GM12873 (cell line): ENCODE measurements at regions not wholly inside any gene's neighbourhood (a gene's known extent, or its start where the extent isn't known, plus 50 kb on each side); places are given as distances from the start of the nearest gene placed in this dataset.

Experiments
- TF ChIP-seq, protein P1 (sequence below): IDR thresholded peaks from 2 replicates; pipeline ENCODE4 v1.5.1; 2012; ENCODE audit warnings: low read depth, mild to moderate bottlenecking, moderate library complexity, low read length, control low read depth; ENCODE audit not compliant: insufficient read depth; ENCODE audit errors: missing control alignments

- TF ChIP-seq, protein P1, sequence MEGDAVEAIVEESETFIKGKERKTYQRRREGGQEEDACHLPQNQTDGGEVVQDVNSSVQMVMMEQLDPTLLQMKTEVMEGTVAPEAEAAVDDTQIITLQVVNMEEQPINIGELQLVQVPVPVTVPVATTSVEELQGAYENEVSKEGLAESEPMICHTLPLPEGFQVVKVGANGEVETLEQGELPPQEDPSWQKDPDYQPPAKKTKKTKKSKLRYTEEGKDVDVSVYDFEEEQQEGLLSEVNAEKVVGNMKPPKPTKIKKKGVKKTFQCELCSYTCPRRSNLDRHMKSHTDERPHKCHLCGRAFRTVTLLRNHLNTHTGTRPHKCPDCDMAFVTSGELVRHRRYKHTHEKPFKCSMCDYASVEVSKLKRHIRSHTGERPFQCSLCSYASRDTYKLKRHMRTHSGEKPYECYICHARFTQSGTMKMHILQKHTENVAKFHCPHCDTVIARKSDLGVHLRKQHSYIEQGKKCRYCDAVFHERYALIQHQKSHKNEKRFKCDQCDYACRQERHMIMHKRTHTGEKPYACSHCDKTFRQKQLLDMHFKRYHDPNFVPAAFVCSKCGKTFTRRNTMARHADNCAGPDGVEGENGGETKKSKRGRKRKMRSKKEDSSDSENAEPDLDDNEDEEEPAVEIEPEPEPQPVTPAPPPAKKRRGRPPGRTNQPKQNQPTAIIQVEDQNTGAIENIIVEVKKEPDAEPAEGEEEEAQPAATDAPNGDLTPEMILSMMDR, result no peak
Measured at GRCh38 chr11:128407962-128408361, 179.4 kb downstream of the ETS1 start.

GRCh38 chr11:128405714-128406662 lies 181.4 kb downstream of the ETS1 start:
- TF ChIP-seq, protein P1, result no peak

DNA sequence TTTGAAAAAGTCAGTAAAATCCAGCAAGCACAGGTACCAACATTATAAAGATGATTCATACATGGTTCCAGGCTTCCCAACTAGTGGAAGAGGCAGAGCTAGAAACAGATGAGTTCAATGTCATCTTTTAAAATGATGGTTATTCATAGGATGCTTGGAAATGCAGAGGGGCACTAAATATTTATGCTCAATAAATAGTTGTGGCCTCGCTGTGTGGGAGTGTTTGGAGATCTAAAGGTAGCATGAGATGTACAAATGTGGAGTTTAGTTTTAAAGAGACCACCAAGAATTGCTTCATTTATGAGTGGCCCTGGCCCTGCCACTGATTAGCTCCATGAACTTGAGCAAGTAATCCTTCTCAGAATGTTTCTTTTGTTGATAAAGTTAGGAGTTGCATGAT lies 182.2 kb downstream of the ETS1 start:
- TF ChIP-seq, protein P1, result no peak

- TF ChIP-seq, protein P1, result no peak
Measured at GRCh38 chr11:128404437-128404836, 182.9 kb downstream of the ETS1 start.

DNA sequence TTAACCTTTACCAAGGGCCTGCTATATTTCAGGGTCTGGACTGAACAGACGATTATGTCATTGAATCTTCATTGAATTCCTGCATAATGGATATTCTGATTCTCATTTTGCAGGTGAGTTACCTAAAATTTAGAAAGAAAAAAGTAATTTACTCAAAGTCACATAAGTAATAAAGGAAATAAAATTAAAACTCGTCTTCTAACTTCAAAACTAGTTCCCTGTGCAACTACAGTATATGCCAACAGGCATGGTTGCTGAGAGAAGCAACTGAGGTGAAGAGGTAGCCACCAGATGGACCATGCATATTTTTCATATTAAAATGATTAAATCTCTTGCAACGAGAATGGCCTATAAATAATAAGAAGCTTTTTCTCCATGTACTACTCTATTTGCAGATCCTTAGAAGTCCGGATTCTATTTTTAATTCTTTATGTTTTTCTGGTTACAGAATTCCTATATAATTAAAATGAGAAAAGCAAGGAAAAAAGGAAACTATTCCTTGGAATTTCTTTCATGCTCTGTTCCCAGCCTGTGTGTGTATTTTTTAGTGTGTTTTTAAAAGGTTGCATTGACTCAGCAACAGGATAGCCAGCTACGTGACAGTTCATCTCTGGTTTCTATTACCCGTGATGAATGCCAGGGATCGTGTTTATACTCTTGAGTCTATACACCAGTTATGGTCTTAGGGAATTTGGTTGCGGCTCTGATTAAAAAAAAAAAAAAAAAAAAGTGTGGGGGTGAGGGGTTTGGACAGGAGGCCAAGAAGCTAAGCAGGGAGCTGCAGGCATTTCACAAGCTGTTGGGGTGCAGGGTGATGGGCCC lies 186.8 kb downstream of the ETS1 start:
- TF ChIP-seq, protein P1, result no peak

GRCh38 chr11:128399251-128400121 lies 187.9 kb downstream of the ETS1 start:
- TF ChIP-seq, protein P1, result no peak
